H1 (cell line): ENCODE measurements at regions not wholly inside any gene's neighbourhood (a gene's known extent, or its start where the extent isn't known, plus 50 kb on each side); places are given as distances from the start of the nearest gene placed in this dataset.

Experiments used
- CTCF ChIA-PET: fragments of 300-600 bp; sonication (Branson Sonifier 250); formaldehyde crosslinking; loops from one replicate; lab custom pipeline; 2021; ENCODE audit not compliant: partially characterized antibody; lab: Charles Lee
- POLR2A ChIA-PET: fragments of 300-600 bp; sonication (Branson Sonifier 250); formaldehyde crosslinking; loops from one replicate; lab custom pipeline; 2021; ENCODE audit warnings: inconsistent platforms; ENCODE audit not compliant: partially characterized antibody; lab: Charles Lee
- DNase-seq, 2 experiments: peaks; one replicate each; pipeline versions ENCODE4 v3.0.0 to v3.0.0-alpha.2; 2010 to 2022; ENCODE audit warnings: low spot score in 2 of 2, low read depth in 1 of 2, mixed read lengths in 1 of 2
- FAIRE-seq: peaks from 2 replicates; lab custom pipeline; 2011; peaks lifted over from hg19 to GRCh38; lab: Jason Lieb, UNC
- H2AFZ ChIP-seq: 2 replicates; pipeline ENCODE4 v1.8.1; 2012; ENCODE audit warnings: low read length, inconsistent platforms
- H2AK5ac ChIP-seq: 2 replicates; pipeline ENCODE4 v1.6.1; 2013; ENCODE audit warnings: low read depth, low read length
- H2BK120ac ChIP-seq: replicated peaks from 2 replicates; pipeline ENCODE3; 2013; ENCODE audit warnings: low read depth, low read length, inconsistent platforms
- H2BK12ac ChIP-seq: 2 replicates; pipeline ENCODE4 v1.6.1; 2013; ENCODE audit warnings: low read depth, low read length
- H2BK15ac ChIP-seq: 2 replicates; pipeline ENCODE4 v1.6.1; 2013; ENCODE audit warnings: low read length
- H2BK20ac ChIP-seq: 2 replicates; pipeline ENCODE4 v1.6.1; 2013; ENCODE audit warnings: low read length
- H2BK5ac ChIP-seq: 2 replicates; pipeline ENCODE4 v1.6.1; 2013; ENCODE audit warnings: low read depth, low read length
- H3K14ac ChIP-seq: 2 replicates; pipeline ENCODE4 v1.6.1; 2013; ENCODE audit warnings: inconsistent platforms; ENCODE audit not compliant: insufficient read length
- H3K18ac ChIP-seq: 2 replicates; pipeline ENCODE4 v1.6.1; 2013; ENCODE audit warnings: low read length; ENCODE audit errors: extremely low read depth
- H3K23ac ChIP-seq: 2 replicates; pipeline ENCODE4 v1.6.1; 2013; ENCODE audit warnings: inconsistent platforms; ENCODE audit not compliant: insufficient read length
- H3K23me2 ChIP-seq: 2 replicates; pipeline ENCODE4 v1.6.1; 2013; ENCODE audit warnings: low read depth, low read length
- H3K27ac ChIP-seq: 2 replicates; pipeline ENCODE4 v1.6.1; 2011; ENCODE audit warnings: low read depth, low read length, inconsistent platforms
- H3K27me3 ChIP-seq, 4 experiments: replicated peaks in 1 of 4; 1 replicate in 1 of 4; 2 replicates in 3 of 4; pipeline versions ENCODE4 v1.6.1 to v1.8.1; 2011 to 2013; ENCODE audit warnings: low read length in 3 of 4, mild to moderate bottlenecking in 3 of 4, inconsistent platforms in 2 of 4, mixed read lengths in 2 of 4, moderate library complexity in 1 of 4; ENCODE audit not compliant: control insufficient read depth in 3 of 4, insufficient read depth in 3 of 4; ENCODE audit errors: extremely low read depth in 1 of 4
- H3K36me3 ChIP-seq, 4 experiments: 2 replicates each; pipeline versions ENCODE4 v1.6.1 to v1.8.1; 2011 to 2013; ENCODE audit warnings: mild to moderate bottlenecking in 4 of 4, low read length in 3 of 4, moderate library complexity in 2 of 4, control low read depth in 1 of 4, inconsistent platforms in 1 of 4; ENCODE audit not compliant: insufficient read depth in 4 of 4, control insufficient read depth in 2 of 4
- H3K4ac ChIP-seq: replicated peaks from 2 replicates; pipeline ENCODE3; 2013; ENCODE audit warnings: low read length, low read depth, mixed read lengths, inconsistent platforms; ENCODE audit not compliant: insufficient read length
- H3K4me1 ChIP-seq, 4 experiments: replicated peaks in 1 of 4; 1 replicate in 1 of 4; 2 replicates in 3 of 4; pipeline versions ENCODE4 v1.6.1 to v1.8.1; 2011 to 2013; ENCODE audit warnings: low read length in 3 of 4, inconsistent platforms in 2 of 4, mixed read lengths in 1 of 4; ENCODE audit not compliant: insufficient read depth in 4 of 4, control insufficient read depth in 3 of 4
- H3K4me2 ChIP-seq, 2 experiments: 2 replicates each; pipeline versions ENCODE4 v1.6.1 to v1.8.1; 2011 to 2013; ENCODE audit warnings: low read depth in 2 of 2, low read length in 2 of 2, control low read depth in 1 of 2, inconsistent platforms in 1 of 2, mild to moderate bottlenecking in 1 of 2; ENCODE audit not compliant: insufficient read depth in 1 of 2
- H3K4me3 ChIP-seq, 4 experiments: fragments of 200-600, 300-600 bp in 1 of 4; sonication (generic), shearing (Covaris generic), sonication (Bioruptor Twin) in 1 of 4; 2 replicates each; pipeline versions ENCODE4 v1.5.1 to v1.8.1; 2011 to 2016; ENCODE audit warnings: low read length in 4 of 4, low read depth in 3 of 4, control low read depth in 2 of 4, inconsistent platforms in 2 of 4, mild to moderate bottlenecking in 2 of 4, mixed read lengths in 1 of 4, moderate library complexity in 1 of 4; ENCODE audit not compliant: insufficient read depth in 2 of 4; ENCODE audit errors: extremely low read depth in 1 of 4
- H3K56ac ChIP-seq: replicated peaks from 2 replicates; pipeline ENCODE3; 2013; ENCODE audit warnings: low read depth, mild to moderate bottlenecking, mixed read lengths, low read length, inconsistent platforms; ENCODE audit not compliant: insufficient read length
- H3K79me1 ChIP-seq: 2 replicates; pipeline ENCODE4 v1.6.1; 2013; ENCODE audit warnings: low read depth, low read length, control low read depth
- H3K79me2 ChIP-seq, 2 experiments: 2 replicates each; pipeline versions ENCODE4 v1.6.1 to v1.8.1; 2012 to 2013; ENCODE audit warnings: low read length in 2 of 2, mild to moderate bottlenecking in 2 of 2, inconsistent platforms in 1 of 2; ENCODE audit not compliant: insufficient read depth in 2 of 2, control insufficient read depth in 1 of 2
- H3K9ac ChIP-seq, 4 experiments: replicated peaks in 1 of 4; 1 replicate in 1 of 4; 2 replicates in 3 of 4; pipeline versions ENCODE4 v1.6.1 to v1.8.1; 2011 to 2013; ENCODE audit warnings: low read depth in 3 of 4, low read length in 3 of 4, control low read depth in 2 of 4, mild to moderate bottlenecking in 2 of 4, moderate library complexity in 2 of 4, inconsistent platforms in 1 of 4; ENCODE audit errors: extremely low read depth in 1 of 4
- H3K9me3 ChIP-seq, 2 experiments: 2 replicates each; pipeline versions ENCODE4 v1.6.1 to v1.8.1; 2012 to 2013; ENCODE audit warnings: mild to moderate bottlenecking in 2 of 2, moderate library complexity in 2 of 2, control low read depth in 1 of 2, inconsistent platforms in 1 of 2, low read depth in 1 of 2, low read length in 1 of 2, mixed read lengths in 1 of 2; ENCODE audit not compliant: insufficient read depth in 2 of 2
- H4K20me1 ChIP-seq, 2 experiments: replicated peaks in 1 of 2; 2 replicates each; pipeline versions ENCODE3 to v1.8.1; 2011 to 2013; ENCODE audit warnings: inconsistent platforms in 2 of 2, low read length in 2 of 2, mild to moderate bottlenecking in 1 of 2; ENCODE audit not compliant: insufficient read depth in 2 of 2, control insufficient read depth in 1 of 2
- H4K5ac ChIP-seq: 2 replicates; pipeline ENCODE4 v1.6.1; 2013; ENCODE audit warnings: low read length, low read depth, mixed read lengths, inconsistent platforms; ENCODE audit not compliant: insufficient read length
- H4K8ac ChIP-seq: 2 replicates; pipeline ENCODE4 v1.8.0; 2013; ENCODE audit warnings: mild to moderate bottlenecking, moderate library complexity, low read length, inconsistent platforms; ENCODE audit not compliant: insufficient read depth; ENCODE audit errors: extremely low read depth
- H4K91ac ChIP-seq: replicated peaks from 2 replicates; pipeline ENCODE3; 2013; ENCODE audit warnings: low read length, mixed read lengths, inconsistent platforms; ENCODE audit not compliant: insufficient read length
- BACH1 ChIP-seq: IDR thresholded peaks from 2 replicates; pipeline ENCODE4 v1.6.1; 2012; ENCODE audit warnings: low read length, improper control_type of control experiment
- CBX8 ChIP-seq: fragments of 300-800, 300-1000 bp; sonication (generic); IDR thresholded peaks from 2 replicates; pipeline ENCODE4 v1.7.1; 2016; ENCODE audit warnings: low read depth, low read length, borderline replicate concordance
- CEBPB ChIP-seq: IDR thresholded peaks from 2 replicates; pipeline ENCODE4 v1.6.1; 2012; ENCODE audit warnings: low read depth, low read length
- EGR1 ChIP-seq: IDR thresholded peaks from 2 replicates; pipeline ENCODE4 v1.6.1; 2011; ENCODE audit warnings: low read depth, low read length, borderline replicate concordance
- EP300 ChIP-seq, 2 experiments: IDR thresholded peaks; 1 replicate in 1 of 2; 2 replicates in 1 of 2; pipeline ENCODE4 v1.6.1; 2011 to 2012; ENCODE audit warnings: low read depth in 2 of 2, low read length in 2 of 2, mild to moderate bottlenecking in 2 of 2, borderline replicate concordance in 1 of 2, inconsistent platforms in 1 of 2, moderate library complexity in 1 of 2
- JUND ChIP-seq: IDR thresholded peaks from 2 replicates; pipeline ENCODE4 v1.6.1; 2011; ENCODE audit warnings: mild to moderate bottlenecking, improper control_type of control experiment, low read length
- MAFK ChIP-seq: IDR thresholded peaks from 2 replicates; pipeline ENCODE4 v1.6.1; 2012; ENCODE audit warnings: low read depth, mild to moderate bottlenecking, improper control_type of control experiment, low read length
- POU5F1 ChIP-seq: IDR thresholded peaks from 2 replicates; pipeline ENCODE4 v1.6.1; 2011; ENCODE audit warnings: low read depth, mild to moderate bottlenecking, low read length, moderate library complexity
- RXRA ChIP-seq: IDR thresholded peaks from 2 replicates; pipeline ENCODE4 v1.6.1; 2011; ENCODE audit warnings: low read depth, mild to moderate bottlenecking, low read length, moderate library complexity; ENCODE audit not compliant: insufficient read depth
- SUZ12 ChIP-seq: fragments of 200-600 bp; sonication (generic); IDR thresholded peaks from 2 replicates; pipeline ENCODE4 v1.6.1; 2012; ENCODE audit warnings: mild to moderate bottlenecking, inconsistent platforms, low read length, moderate library complexity, mixed read lengths
- USF2 ChIP-seq: IDR thresholded peaks from 2 replicates; pipeline ENCODE4 v1.6.1; 2011; ENCODE audit warnings: low read length, improper control_type of control experiment
- whole genome bisulfite sequencing, 2 experiments: shearing (Covaris generic) in 1 of 2; methylation state at CpG; one replicate each; pipeline versions ENCODE4 v1.1.6 to v1.1.7; 2013 to 2015; ENCODE audit warnings: low lambda C conversion rate in 2 of 2, mixed read lengths in 2 of 2, inconsistent platforms in 1 of 2, low coverage in 1 of 2, missing lambda C conversion rate in 1 of 2; ENCODE audit not compliant: insufficient replicate concordance in 2 of 2, insufficient coverage in 1 of 2, insufficient read length in 1 of 2; ENCODE audit errors: extremely low coverage in 1 of 2, missing lambda C conversion rate in 1 of 2; 5-methylcytosine and 5-hydroxymethylcytosine counted together
- TF ChIP-seq, protein P1 (sequence below): IDR thresholded peaks from 2 replicates; pipeline ENCODE4 v1.6.1; 2012; ENCODE audit warnings: low read length, inconsistent platforms

DNA sequence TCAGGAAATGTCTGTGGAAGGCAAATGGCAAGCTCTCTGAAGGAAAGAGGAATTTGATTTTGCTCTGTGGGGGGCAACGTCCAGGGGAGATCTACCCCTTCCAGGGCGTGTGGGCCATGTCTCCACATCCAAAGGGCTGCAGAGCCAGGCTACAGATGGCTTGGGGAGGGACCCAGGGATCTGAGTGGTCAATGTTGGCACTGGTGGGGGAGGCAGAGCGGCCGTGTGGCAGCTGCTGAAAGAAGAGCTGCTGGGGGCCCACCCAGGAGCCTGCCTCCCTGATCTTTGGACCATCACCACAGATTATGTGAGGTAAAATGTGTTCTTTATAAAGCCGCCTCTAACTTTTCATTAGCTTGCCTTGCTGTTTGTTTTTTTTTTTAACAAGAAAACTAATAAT lies 144.1 kb downstream of the HERPUD2 start:
- no peaks in the 10 kb centered on the region for H3K79me1 ChIP-seq
- H3K56ac ChIP-seq: no peak overlapping the region
- no peak overlapping the region for H2BK120ac ChIP-seq
- H3K4me3 ChIP-seq: no peak overlapping the region
- no peak overlapping the region for H4K8ac ChIP-seq
- 84% methylated on average over 5 of the region's 5 CpGs; no CpG with 5 or more reads in 1 of the 2 experiments for WGBS, 2 experiments
- H3K23me2 ChIP-seq: no peaks in the 10 kb centered on the region
- H3K18ac ChIP-seq: no peak overlapping the region
- H2BK12ac ChIP-seq: no peak overlapping the region
- no peak overlapping the region for H3K27ac ChIP-seq
- no peaks in the 10 kb centered on the region for H3K9me3 ChIP-seq
- POLR2A ChIA-PET: interaction anchor here (0.6 kb wide), 1 partner anchor 641 kb away, joined by 3 read pairs; no protein-coding TSS in a partner anchor
- H2BK15ac ChIP-seq: no peak overlapping the region
- no peak overlapping the region for H3K9ac ChIP-seq
- no peak overlapping the region for H2AK5ac ChIP-seq
- H4K20me1 ChIP-seq: no peaks in the 10 kb centered on the region
- no peak overlapping the region for H2BK5ac ChIP-seq
- H4K91ac ChIP-seq: no peak overlapping the region
- H3K79me2 ChIP-seq: no peaks in the 10 kb centered on the region
- CTCF ChIA-PET: interaction anchor here (0.9 to 2.6 kb wide), 3 partner anchors 13 to 74 kb away, joined by 3 to 9 read pairs (median 3); no protein-coding TSS in a partner anchor
- H2BK20ac ChIP-seq: no peak overlapping the region
- DNase-seq: peak in 1 of 2 experiments; percentile 17
- no peak overlapping the region for H3K4me2 ChIP-seq
- no peak for TF ChIP-seq SUZ12
- TF ChIP-seq, protein P1, sequence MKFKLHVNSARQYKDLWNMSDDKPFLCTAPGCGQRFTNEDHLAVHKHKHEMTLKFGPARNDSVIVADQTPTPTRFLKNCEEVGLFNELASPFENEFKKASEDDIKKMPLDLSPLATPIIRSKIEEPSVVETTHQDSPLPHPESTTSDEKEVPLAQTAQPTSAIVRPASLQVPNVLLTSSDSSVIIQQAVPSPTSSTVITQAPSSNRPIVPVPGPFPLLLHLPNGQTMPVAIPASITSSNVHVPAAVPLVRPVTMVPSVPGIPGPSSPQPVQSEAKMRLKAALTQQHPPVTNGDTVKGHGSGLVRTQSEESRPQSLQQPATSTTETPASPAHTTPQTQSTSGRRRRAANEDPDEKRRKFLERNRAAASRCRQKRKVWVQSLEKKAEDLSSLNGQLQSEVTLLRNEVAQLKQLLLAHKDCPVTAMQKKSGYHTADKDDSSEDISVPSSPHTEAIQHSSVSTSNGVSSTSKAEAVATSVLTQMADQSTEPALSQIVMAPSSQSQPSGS: no peak
- no peak for TF ChIP-seq RXRA
- no peak for TF ChIP-seq USF2
- TF ChIP-seq EGR1: no peak
- no peak for TF ChIP-seq BACH1
- no peak for TF ChIP-seq JUND
- no peak for TF ChIP-seq MAFK
- TF ChIP-seq EP300 (IDR thresholded peaks at IDR 0.05; ENCODE audit: borderline replicate concordance in 1 of 2, low read depth in 2 of 2, low read length in 2 of 2): no peak
- no peak for TF ChIP-seq CBX8
- no peak for TF ChIP-seq CEBPB
- no peak for TF ChIP-seq POU5F1
- TF ChIP-seq, all 59 proteins: peak for 0
- Histone ChIP-seq H3K4me1 (0 out of 7 replicates have a peak, but pooled peaks cover 0 to 2% (median 0%) of the 10 kb centered on the region in 4 experiments), H4K5ac (no peak overlapping the region), H3K14ac (no peak overlapping the region), H3K27me3 (no peaks in the 10 kb centered on the region), H2AFZ (no peak overlapping the region), H3K23ac (no peak overlapping the region), H3K4ac (no peak overlapping the region), H3K36me3 (no peaks in the 10 kb centered on the region)
- FAIRE-seq: no peak
